ENCODE measurements at regions not wholly inside any gene's neighbourhood (a gene's known extent, or its start where the extent isn't known, plus 50 kb on each side); places are given as distances from the start of the nearest gene placed in this dataset.
"Not testable (repeated sequence)": the region's sequence is repeated elsewhere in the genome, so short reads cannot be mapped to it uniquely, and the experiment has no call there.

GRCh38 chr4:53919535-53919934 lies 144.9 kb downstream of the CHIC2 start:
- peak; percentile 25 for DNase-seq

GRCh38 chr4:53917729-53918128 lies 146.7 kb downstream of the CHIC2 start:
- peak; percentile 39 for DNase-seq

GRCh38 chr4:53916431-53916889 lies 147.9 kb downstream of the CHIC2 start:
- DNase-seq, result peak; percentile 79

- peak; percentile 91 for DNase-seq
These were observed 149.9 kb downstream of the CHIC2 start for GRCh38 chr4:53914313-53915016.

GRCh38 chr4:53913771-53914170 lies 150.6 kb downstream of the CHIC2 start:
- no peak for DNase-seq

GRCh38 chr4:53912766-53913497 lies 151.5 kb downstream of the CHIC2 start:
- peak; percentile 55 for DNase-seq

GRCh38 chr4:53908661-53909078 lies 155.7 kb downstream of the CHIC2 start:
- DNase-seq, result peak; percentile 96

- no peak for DNase-seq
These were observed 156.6 kb downstream of the CHIC2 start for GRCh38 chr4:53907772-53908171.

GRCh38 chr4:53906606-53907190 lies 157.7 kb downstream of the CHIC2 start:
- DNase-seq, result peak; percentile 29

- peak; percentile 81 for DNase-seq
These were observed 158.4 kb downstream of the CHIC2 start for GRCh38 chr4:53905941-53906377.

- DNase-seq, result no peak
These were observed 159.0 kb downstream of the CHIC2 start for GRCh38 chr4:53905276-53905940.

GRCh38 chr4:53902786-53903185 lies 161.6 kb downstream of the CHIC2 start:
- no peak for DNase-seq

GRCh38 chr4:53900271-53900649 lies 164.1 kb downstream of the CHIC2 start:
- DNase-seq, result no peak

- peak; percentile 83 for DNase-seq
These were observed 164.7 kb downstream of the CHIC2 start for GRCh38 chr4:53899586-53900270.

GRCh38 chr4:53895137-53895536 lies 169.3 kb downstream of the CHIC2 start:
- DNase-seq, result no peak

- DNase-seq, result no peak
These were observed 173.9 kb downstream of the CHIC2 start for GRCh38 chr4:53890461-53890860.

GRCh38 chr4:53889326-53890055 lies 174.9 kb downstream of the CHIC2 start:
- peak; percentile 52 for DNase-seq

- DNase-seq, result no peak
These were observed 178.3 kb downstream of the CHIC2 start for GRCh38 chr4:53886090-53886489.

- DNase-seq, result no peak
These were observed 178.7 kb downstream of the CHIC2 start for GRCh38 chr4:53885668-53886067.

- not testable (repeated sequence) for DNase-seq
These were observed 187.3 kb downstream of the CHIC2 start for GRCh38 chr4:53877096-53877495.

GRCh38 chr4:53866055-53866454 lies 198.3 kb downstream of the CHIC2 start:
- DNase-seq, result peak; percentile 9

- no peak for DNase-seq
These were observed 199.4 kb downstream of the CHIC2 start for GRCh38 chr4:53865054-53865453.

Measured in fibroblast of skin of right biceps (primary cell).